Uterus (tissue), 2 donors: ENCODE measurements at regions not wholly inside any gene's neighbourhood (a gene's known extent, or its start where the extent isn't known, plus 50 kb on each side); places are given as distances from the start of the nearest gene placed in this dataset.

Experiments used
- POLR2A ChIP-seq, 2 donors: fragments of 450-650 bp; IDR thresholded peaks; one replicate each; pipeline ENCODE4 v1.6.1; 2016; ENCODE audit warnings: antibody characterized with exemption in 2 of 2, mild to moderate bottlenecking in 1 of 2, moderate library complexity in 1 of 2
- TF ChIP-seq, protein P1 (sequence below), 4 experiments: fragments of 200-600 bp in 2 of 4; fragments of 450-650 bp in 2 of 4; sonication (generic) in 2 of 4; IDR thresholded peaks; one replicate each; pipeline ENCODE4 v1.5.1; 2016 to 2019; ENCODE audit warnings: antibody characterized with exemption in 4 of 4, mild to moderate bottlenecking in 2 of 4, moderate library complexity in 1 of 4

DNA sequence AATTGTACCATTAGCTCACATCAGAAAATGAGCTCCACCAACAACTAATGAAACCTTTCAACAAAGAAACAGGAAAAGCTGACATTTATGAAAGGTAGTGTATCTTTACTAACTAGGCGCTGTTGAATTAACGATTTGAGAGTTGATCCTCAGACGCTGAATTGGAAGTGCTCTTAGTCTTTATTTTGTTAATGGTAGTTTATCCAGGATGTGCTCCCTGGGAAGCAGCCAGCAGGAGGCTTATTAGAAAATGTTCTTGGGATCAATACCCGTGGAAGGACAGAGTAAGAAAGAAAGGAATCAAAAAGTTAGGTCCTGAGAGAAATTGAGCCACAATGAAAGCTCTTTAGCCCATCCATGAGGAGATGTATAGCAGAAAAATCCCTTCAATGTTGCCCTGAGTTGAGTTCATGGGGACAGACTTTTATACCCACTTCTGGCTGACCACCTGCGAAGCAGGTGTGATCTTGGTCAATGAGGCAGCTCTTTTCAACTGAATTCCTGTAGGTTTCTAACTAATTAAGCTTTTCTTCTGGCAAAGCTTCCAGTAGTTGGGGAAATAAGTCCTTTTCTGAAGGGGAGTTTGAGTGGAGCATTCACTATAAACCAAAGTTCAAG, 492.6 kb upstream of the REG3G start:
- TF ChIP-seq, protein P1, sequence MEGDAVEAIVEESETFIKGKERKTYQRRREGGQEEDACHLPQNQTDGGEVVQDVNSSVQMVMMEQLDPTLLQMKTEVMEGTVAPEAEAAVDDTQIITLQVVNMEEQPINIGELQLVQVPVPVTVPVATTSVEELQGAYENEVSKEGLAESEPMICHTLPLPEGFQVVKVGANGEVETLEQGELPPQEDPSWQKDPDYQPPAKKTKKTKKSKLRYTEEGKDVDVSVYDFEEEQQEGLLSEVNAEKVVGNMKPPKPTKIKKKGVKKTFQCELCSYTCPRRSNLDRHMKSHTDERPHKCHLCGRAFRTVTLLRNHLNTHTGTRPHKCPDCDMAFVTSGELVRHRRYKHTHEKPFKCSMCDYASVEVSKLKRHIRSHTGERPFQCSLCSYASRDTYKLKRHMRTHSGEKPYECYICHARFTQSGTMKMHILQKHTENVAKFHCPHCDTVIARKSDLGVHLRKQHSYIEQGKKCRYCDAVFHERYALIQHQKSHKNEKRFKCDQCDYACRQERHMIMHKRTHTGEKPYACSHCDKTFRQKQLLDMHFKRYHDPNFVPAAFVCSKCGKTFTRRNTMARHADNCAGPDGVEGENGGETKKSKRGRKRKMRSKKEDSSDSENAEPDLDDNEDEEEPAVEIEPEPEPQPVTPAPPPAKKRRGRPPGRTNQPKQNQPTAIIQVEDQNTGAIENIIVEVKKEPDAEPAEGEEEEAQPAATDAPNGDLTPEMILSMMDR (IDR thresholded peaks at IDR 0.05) = no peak
- no peak for TF ChIP-seq POLR2A (IDR thresholded peaks at IDR 0.05)
